ENCODE measurements at regions not wholly inside any gene's neighbourhood (a gene's known extent, or its start where the extent isn't known, plus 50 kb on each side); places are given as distances from the start of the nearest gene placed in this dataset.

GRCh38 chr16:49078571-49078970, 203.1 kb downstream of the CBLN1 start:
- TF ChIP-seq CTCF (IDR thresholded peaks at IDR 0.05; ENCODE audit: poor library complexity) (no peak), EZH2 (IDR thresholded peaks at IDR 0.05; ENCODE audit: borderline replicate concordance) (no peak)

Data from hepatocyte (in vitro differentiated cells).